GM19238 (cell line): ENCODE measurements at regions not wholly inside any gene's neighbourhood (a gene's known extent, or its start where the extent isn't known, plus 50 kb on each side); places are given as distances from the start of the nearest gene placed in this dataset.

Source experiments
- DNase-seq: peaks from one replicate; pipeline ENCODE4 v3.0.0; 2011; ENCODE audit warnings: low spot score; ENCODE audit not compliant: insufficient read length

GRCh38 chr22:47715866-47716578, 953.6 kb downstream of the TBC1D22A start:
- DNase-seq: no peak

- no peak for DNase-seq
These were observed 951.5 kb downstream of the TBC1D22A start for GRCh38 chr22:47713941-47714340.

DNA sequence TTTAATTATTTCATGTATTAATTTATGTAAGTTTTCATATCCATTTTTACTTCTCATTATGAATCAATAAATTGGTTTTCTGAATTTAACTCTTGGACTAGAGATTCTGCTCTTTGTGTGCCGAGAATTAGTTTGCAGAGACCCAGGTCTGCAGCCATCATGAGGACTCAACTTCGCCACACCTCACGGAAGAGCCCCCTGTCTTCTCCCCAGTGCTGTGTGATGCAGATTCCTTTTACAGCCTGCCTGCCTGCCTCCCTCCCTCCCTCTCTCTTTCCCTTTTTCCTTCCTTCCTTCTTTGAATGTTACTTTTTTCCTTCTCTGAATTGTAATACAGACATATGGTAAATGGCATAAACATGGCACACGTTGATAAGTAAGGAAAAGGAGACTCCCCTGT, 947.7 kb downstream of the TBC1D22A start:
- DNase-seq: no peak

DNA sequence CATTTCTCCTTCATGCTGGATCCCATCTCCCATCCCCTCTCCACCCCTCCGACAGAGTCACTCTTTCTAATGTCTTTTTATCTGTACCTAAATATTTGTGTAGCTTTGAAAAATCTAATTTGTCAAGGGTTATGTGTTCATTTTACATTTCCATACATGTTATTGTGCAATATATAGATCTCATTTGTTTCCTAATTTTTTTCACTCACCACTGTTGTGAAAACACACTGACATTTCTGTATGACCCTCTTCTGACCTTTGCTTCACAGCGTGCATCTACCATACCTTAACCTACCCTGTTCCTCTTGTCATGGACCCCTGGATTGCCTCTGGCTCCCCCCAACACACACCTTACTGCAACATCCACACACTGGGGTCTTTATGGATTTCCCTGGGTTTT, 942.9 kb downstream of the TBC1D22A start:
- no peak for DNase-seq

DNA sequence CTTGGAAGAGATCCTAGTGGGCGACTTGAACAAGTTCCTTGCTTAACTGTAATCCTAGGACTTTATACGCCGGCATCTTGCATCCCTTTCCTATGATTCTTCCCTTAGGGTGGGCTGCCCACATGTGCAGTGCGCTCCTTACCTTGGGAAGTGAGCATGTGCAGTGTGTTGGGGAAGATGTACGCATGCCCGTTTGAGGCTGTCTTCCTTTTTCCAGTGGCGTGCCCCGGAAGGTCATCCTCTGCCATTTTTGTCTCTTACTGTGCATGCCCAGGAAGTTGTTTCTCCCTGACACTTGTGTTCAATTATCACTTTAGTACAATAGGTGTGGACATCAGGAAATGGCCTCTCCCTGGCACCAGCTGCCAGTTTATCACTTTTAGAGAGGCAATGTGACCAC, 936.5 kb downstream of the TBC1D22A start:
- DNase-seq: no peak

GRCh38 chr22:47697861-47698260, 935.4 kb downstream of the TBC1D22A start:
- DNase-seq: no peak

GRCh38 chr22:47696776-47697175, 934.3 kb downstream of the TBC1D22A start:
- DNase-seq: no peak

DNA sequence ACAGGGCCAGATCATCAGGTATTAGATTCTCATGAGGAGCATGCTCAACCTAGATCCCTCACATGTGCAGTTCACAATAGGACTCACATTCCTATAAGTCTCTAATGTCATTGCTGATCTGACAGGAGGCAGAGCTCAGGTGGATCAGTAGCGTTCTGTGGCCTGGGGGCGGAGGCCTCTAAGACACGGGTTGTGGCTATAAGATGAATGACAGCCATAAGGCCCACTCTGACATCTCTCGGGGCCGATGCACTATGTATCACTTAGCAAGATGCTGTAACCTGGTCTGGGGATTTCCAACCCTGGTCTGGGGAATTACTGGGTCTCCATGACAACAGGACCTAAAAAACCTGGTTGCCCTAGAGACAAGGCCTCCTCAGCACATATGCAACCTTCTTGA, 932.7 kb downstream of the TBC1D22A start:
- DNase-seq: peak; percentile 6

- no peak for DNase-seq
These were observed 932.2 kb downstream of the TBC1D22A start for GRCh38 chr22:47694536-47695130.

GRCh38 chr22:47693606-47694005, 931.2 kb downstream of the TBC1D22A start:
- DNase-seq: no peak

DNA sequence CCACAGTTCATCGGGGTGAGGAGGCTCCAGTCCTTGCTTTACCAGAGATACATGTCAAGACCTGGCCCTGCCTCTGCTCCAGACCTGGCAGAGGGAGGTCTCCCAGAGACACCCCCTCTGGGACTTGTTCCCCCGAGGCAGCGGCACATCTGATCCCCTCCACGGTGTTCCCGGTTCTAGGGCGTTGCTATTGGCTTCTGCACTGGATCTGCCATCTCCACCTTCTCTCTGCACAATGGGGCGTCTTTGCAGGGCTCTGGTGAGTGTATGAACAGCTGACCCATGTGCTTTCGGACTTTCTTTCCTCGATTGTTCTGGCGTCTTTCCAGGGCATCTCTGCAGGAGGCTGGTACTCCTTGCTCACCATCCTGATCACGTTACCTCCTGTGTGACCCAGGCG, 930.4 kb downstream of the TBC1D22A start:
- DNase-seq: no peak

DNA sequence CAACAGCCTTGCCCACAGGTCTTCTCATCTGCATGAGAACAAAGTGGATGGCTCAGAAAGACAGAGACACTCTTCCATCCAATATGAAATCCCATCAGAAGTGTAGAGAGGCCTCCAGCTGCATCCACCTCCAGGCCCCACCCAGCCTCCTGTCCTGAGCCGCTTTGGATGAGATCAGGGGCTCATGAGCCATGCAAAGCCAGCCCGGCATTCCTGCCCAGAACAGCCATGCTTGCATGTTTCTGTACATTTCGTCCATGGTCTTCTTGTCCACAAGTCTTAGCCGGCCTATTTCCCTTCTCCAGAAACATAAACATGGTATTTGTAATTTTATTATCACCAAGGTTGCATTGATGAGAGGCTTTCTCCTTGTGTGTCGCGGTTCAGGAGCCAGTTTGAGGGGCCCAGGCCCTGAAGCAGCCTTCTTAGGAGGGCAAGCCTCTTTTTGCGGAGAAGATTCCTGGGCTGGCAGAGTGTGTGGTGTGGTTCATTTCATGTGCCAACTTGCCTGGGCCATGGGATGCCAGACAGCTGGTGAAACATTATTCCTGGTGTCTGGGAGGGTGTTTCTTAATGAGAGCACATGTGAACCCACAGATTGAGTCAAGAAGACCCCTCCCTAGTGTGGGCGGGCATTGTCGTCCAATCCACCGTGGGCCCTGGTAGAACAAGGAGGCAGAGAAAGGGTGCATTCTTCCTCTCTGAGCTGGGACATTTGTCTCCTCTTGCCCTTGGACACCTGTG, 928.9 kb downstream of the TBC1D22A start:
- DNase-seq: no peak

GRCh38 chr22:47690586-47690985, 928.1 kb downstream of the TBC1D22A start:
- DNase-seq: no peak

GRCh38 chr22:47690166-47690565, 927.7 kb downstream of the TBC1D22A start:
- no peak for DNase-seq

GRCh38 chr22:47687776-47688175, 925.3 kb downstream of the TBC1D22A start:
- DNase-seq: no peak

GRCh38 chr22:47687346-47687655, 924.9 kb downstream of the TBC1D22A start:
- DNase-seq: no peak

DNA sequence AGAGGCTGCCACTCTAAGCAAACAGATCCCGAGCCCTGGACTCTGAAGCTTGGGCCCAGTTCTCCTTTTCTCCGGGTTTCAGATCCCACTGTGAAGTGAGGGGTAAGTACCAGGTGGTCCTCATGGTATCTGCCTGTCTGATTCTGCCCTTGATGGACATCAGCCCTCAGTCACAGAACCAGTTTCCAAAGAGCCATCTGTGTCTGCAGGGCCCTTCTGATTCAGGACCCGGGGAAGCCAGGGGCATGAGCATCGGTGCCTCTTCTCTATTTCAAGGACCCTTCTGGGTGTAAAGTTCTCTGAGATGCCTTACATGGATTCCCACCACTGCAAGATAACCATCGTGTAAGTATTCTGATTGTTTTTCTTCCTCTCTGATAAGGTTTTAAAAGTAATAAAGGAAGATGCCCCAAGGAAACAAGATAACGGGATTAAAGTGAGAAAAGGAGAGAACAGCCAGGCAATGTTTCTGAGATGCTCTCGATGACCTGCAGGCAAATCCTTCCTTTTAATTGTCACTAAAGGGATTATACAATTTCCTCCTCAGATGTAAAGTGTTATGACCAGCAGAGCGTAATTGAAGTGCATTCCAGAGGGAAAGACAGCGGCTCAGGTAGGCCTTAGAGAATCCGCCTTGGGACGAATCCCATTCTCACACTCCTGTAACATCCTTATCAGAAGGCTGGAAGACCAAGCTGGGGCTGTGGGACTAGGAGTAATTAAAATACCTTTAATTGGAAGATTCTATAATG, 924.3 kb downstream of the TBC1D22A start:
- DNase-seq: no peak

- DNase-seq: no peak
These were observed 919.1 kb downstream of the TBC1D22A start for GRCh38 chr22:47681411-47682165.

- DNase-seq: no peak
These were observed 916.3 kb downstream of the TBC1D22A start for GRCh38 chr22:47678636-47679287.

DNA sequence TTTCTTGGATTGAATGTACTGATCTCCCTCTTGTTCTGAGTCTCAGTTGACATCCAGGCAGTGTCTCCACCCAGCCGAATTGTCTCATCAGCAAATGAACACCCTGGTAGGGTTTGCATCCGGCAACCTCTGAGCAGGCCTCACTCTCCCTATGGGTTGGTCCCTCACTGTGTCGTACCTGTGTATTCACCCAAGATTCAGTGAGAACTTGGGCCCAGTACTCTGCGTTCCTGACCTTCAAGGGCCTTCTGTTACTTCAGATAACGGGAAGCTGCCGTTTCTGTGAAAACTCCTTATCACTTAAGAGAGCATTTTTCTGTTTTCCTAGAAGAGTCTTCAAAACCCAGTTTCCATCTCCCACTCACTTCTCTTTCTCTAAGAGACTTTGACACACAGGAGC, 915.6 kb downstream of the TBC1D22A start:
- no peak for DNase-seq

GRCh38 chr22:47676685-47677084, 914.2 kb downstream of the TBC1D22A start:
- DNase-seq: no peak
